Calu3 (cell line): ENCODE measurements at regions not wholly inside any gene's neighbourhood (a gene's known extent, or its start where the extent isn't known, plus 50 kb on each side); places are given as distances from the start of the nearest gene placed in this dataset.
"Not testable (repeated sequence)": the region's sequence is repeated elsewhere in the genome, so short reads cannot be mapped to it uniquely, and the experiment has no call there.

Source experiments
- BruUV-seq: library from RNA; stranded (reverse); fragments of 400-500 nt; replicated peaks from 2 replicates; lab custom pipeline; 2021; lab: Mats Ljungman, UMichigan
- CTCF ChIA-PET: fragments of 300-600 bp; sonication (Branson Sonifier 250); formaldehyde crosslinking; loops from one replicate; lab custom pipeline; 2022; ENCODE audit warnings: antibody characterized with exemption; lab: Charles Lee
- DNase-seq: peaks from one replicate; pipeline ENCODE4 v3.0.0; 2022
- H3K27ac Mint-ChIP-seq: one replicate; pipeline ENCODE4 v1.8.0; 2022; ENCODE audit warnings: mixed read lengths; ENCODE audit not compliant: unreplicated experiment
- H3K27me3 Mint-ChIP-seq: one replicate; pipeline ENCODE4 v1.8.0; 2022; ENCODE audit warnings: mixed read lengths; ENCODE audit not compliant: unreplicated experiment
- H3K36me3 Mint-ChIP-seq: one replicate; pipeline ENCODE4 v1.8.0; 2022; ENCODE audit warnings: mild to moderate bottlenecking, moderate library complexity, mixed read lengths; ENCODE audit not compliant: insufficient read depth, unreplicated experiment
- H3K4me1 Mint-ChIP-seq: one replicate; pipeline ENCODE4 v1.8.0; 2022; ENCODE audit warnings: mild to moderate bottlenecking, low read depth, mixed read lengths; ENCODE audit not compliant: unreplicated experiment
- H3K4me3 Mint-ChIP-seq: one replicate; pipeline ENCODE4 v1.8.0; 2022; ENCODE audit warnings: mild to moderate bottlenecking, low read depth, moderate library complexity, mixed read lengths; ENCODE audit not compliant: unreplicated experiment
- H3K9me3 Mint-ChIP-seq: one replicate; pipeline ENCODE4 v1.8.0; 2022; ENCODE audit warnings: low read depth, mixed read lengths; ENCODE audit not compliant: unreplicated experiment
- CTCF ChIP-seq: fragments of 200-600 bp; IDR thresholded peaks from one replicate; pipeline ENCODE4 v1.8.0; 2022; ENCODE audit warnings: antibody characterized with exemption; ENCODE audit not compliant: unreplicated experiment
- intact Hi-C: fragments of 100-400 bp; cut with micrococcal nuclease; formaldehyde crosslinking; loops from one replicate; pipeline ENCODE4 v1.10.0; 2022; ENCODE audit not compliant: unreplicated experiment

DNA sequence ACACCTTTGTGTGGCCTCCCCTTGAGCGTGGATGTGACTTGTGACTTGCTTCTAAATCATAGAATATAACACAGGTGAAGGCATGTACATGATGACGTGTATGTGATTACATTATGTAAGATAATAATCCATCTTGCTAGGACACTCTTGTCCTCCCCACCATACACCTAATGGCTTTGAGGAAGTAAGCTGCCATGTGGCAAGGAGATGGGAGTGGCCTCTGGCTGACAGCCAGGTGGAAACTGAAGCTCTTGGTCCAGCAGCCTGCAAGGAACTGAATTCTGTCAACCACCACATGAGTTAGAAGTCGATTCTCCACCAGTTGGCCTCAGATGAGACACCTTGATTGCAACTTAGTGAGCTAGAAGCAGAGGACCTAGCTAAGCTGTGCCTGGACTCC is 67.4 kb upstream of the ELN start:
- BruUV-seq = no TSS peak
- H3K36me3 Mint-ChIP-seq = no peaks in the 10 kb centered on the region
- H3K27me3 Mint-ChIP-seq = no peaks in the 10 kb centered on the region
- intact Hi-C loops = no loop called here
- H3K4me1 Mint-ChIP-seq = peaks cover 7% of the 10 kb centered on the region
- peaks cover 12% of the 10 kb centered on the region for H3K9me3 Mint-ChIP-seq
- CTCF ChIA-PET = interaction anchor here (0.9 kb wide), 1 partner anchor 19 kb away, joined by 4 read pairs; no protein-coding TSS in a partner anchor
- no peak for TF ChIP-seq CTCF
- DNase-seq = peak; percentile 62
- H3K27ac Mint-ChIP-seq = no peak overlapping the region
- no peak overlapping the region for H3K4me3 Mint-ChIP-seq

GRCh38 chr7:73961991-73962390 is 66.0 kb upstream of the ELN start:
- BruUV-seq, H3K4me1 Mint-ChIP-seq, H3K27me3 Mint-ChIP-seq, H3K36me3 Mint-ChIP-seq, DNase-seq, H3K4me3 Mint-ChIP-seq, H3K27ac Mint-ChIP-seq, intact Hi-C loops: not testable (repeated sequence)
- CTCF ChIA-PET = interaction anchor here (0.8 kb wide), 1 partner anchor 62 kb away, joined by 4 read pairs; no protein-coding TSS in a partner anchor
- H3K9me3 Mint-ChIP-seq = peaks cover 12% of the 10 kb centered on the region

GRCh38 chr7:73963252-73963822 is 64.6 kb upstream of the ELN start:
- intact Hi-C loops = no loop called here
- CTCF ChIA-PET = no interaction called here
- Mint-ChIP-seq H3K9me3 (peaks cover 15% of the 10 kb centered on the region), H3K36me3 (no peaks in the 10 kb centered on the region), H3K27me3 (no peaks in the 10 kb centered on the region), H3K4me1 (peaks cover 7% of the 10 kb centered on the region), H3K4me3 (no peak overlapping the region), H3K27ac (no peak overlapping the region)
- TF ChIP-seq CTCF = no peak
- DNase-seq = no peak
- BruUV-seq = no TSS peak

GRCh38 chr7:73964786-73965185 is 63.2 kb upstream of the ELN start:
- Mint-ChIP-seq H3K9me3 (peaks cover 15% of the 10 kb centered on the region), H3K4me3 (no peak overlapping the region), H3K4me1 (peaks cover 7% of the 10 kb centered on the region), H3K27ac (no peak overlapping the region), H3K36me3 (no peaks in the 10 kb centered on the region), H3K27me3 (no peaks in the 10 kb centered on the region)
- CTCF ChIA-PET = no interaction called here
- no peak for DNase-seq
- no peak for TF ChIP-seq CTCF
- intact Hi-C loops = no loop called here
- BruUV-seq = no TSS peak
